ENCODE measurements at regions not wholly inside any gene's neighbourhood (a gene's known extent, or its start where the extent isn't known, plus 50 kb on each side); places are given as distances from the start of the nearest gene placed in this dataset.
A peak's percentile ranks its signal among the peaks of the same experiment; 100 is the strongest.

GRCh38 chr9:109886041-109886440 is 106.0 kb downstream of the PALM2AKAP2 start:
- no peak for DNase-seq

- DNase-seq = no peak
These were observed 106.6 kb downstream of the PALM2AKAP2 start for GRCh38 chr9:109886617-109887016.

- DNase-seq = no peak
These were observed 107.1 kb downstream of the PALM2AKAP2 start for GRCh38 chr9:109887079-109887478.

DNA sequence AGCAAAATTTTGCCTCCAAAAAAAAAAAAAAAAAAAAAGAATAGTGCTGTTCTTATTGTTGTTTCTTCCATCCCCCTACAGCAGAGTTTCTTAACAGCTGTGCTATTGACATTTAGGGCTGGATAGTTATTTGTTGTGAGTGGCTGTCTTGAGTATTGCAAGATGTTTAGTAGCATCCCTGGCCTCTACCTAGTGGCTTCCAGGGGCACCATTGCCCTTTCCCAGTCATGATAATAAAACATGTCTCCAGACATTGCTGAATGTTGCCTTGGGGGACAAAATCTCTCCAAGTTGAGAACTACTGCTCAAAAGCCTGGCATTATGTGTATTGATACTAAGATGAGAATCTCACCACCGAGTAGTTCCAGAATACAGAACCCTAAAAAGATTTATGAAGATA is 108.7 kb downstream of the PALM2AKAP2 start:
- DNase-seq = no peak

DNA sequence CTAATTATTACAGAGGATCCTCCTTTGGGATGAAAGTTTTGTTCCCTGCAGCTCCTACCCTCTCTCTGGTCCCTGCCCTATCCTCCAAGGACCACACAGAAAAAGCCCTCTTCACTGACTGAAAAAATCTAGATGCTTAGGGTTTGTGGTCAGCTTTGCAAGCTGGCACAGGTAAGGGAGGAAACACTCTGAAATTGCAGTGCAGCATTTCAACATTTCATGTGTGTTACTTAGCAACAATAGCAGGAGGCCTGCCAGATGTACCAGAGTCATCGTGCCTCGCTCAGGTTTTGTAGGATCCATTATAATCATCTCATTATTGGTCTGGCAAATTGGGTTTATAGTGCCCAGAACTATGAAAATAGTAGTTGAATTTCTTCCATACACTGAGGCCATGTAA is 109.5 kb downstream of the PALM2AKAP2 start:
- no peak for DNase-seq

DNA sequence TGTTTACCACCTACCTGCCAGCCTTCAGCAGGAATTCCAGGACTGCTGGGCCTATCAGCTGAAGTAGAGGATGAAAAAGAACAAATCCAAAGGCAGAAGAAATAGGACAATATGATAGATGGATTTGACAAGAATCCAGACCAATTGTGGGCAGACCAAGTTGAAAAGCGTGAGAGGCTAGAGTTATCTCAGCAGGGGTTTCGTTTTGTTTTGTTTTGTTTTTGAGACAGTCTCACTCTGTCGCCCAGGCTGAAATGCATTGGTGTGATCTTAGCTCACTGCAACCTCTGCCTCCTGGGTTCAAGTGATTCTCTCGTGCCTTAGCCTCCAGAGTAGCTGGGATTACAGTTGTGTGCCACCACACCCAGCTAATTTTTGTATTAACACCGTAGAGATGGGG is 113.2 kb downstream of the PALM2AKAP2 start:
- DNase-seq = no peak

DNA sequence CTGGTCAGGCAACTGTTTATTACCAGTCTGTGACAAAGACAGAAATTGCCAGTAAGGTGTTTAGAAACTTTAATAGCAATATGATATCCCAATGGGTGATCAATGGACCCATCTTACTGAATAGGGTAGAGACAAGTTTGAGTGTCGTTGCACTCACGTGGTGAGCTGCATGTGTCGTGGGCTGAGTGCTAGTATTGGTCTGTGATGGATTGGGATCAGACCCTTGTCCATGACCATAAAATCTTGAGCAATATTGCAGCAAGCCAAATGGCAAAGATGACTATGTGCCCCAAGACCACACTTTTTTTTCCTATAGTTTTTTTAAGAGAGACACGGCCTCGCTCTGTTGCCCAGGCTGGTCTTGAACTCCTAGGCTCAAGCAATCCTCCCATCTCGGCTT is 114.5 kb downstream of the PALM2AKAP2 start:
- DNase-seq = no peak

GRCh38 chr9:109894921-109895758 is 115.1 kb downstream of the PALM2AKAP2 start:
- DNase-seq = no peak

GRCh38 chr9:109901201-109901600 is 121.2 kb downstream of the PALM2AKAP2 start:
- DNase-seq = no peak

DNA sequence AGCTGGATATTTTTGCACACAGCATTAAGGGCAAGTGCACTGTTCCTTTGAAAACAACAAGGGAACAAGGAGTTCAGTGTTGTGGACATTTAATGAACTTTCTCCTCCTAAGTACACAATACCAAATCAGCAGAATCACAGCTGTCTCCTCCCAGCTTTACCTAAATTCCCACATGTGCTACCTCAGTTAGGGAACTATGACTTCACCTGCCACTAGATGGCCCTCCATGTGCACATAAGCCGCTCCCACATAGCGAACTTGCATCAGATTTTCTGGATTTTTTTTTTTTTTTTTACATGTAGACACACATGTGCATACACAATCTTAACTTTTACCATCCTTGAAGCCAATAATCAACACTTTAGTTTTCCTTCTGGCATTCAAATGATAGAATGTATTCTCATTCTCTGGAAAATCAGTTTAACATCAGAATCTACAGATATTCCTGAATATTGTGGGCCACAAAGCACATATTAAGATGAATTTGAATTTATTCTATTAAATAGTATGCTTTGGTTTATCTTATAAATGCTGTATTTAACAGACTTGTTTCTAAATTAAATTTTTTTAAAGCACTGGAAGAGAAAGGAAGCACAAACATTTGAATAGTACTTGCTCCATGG is 123.6 kb downstream of the PALM2AKAP2 start:
- DNase-seq = peak; percentile 51

DNA sequence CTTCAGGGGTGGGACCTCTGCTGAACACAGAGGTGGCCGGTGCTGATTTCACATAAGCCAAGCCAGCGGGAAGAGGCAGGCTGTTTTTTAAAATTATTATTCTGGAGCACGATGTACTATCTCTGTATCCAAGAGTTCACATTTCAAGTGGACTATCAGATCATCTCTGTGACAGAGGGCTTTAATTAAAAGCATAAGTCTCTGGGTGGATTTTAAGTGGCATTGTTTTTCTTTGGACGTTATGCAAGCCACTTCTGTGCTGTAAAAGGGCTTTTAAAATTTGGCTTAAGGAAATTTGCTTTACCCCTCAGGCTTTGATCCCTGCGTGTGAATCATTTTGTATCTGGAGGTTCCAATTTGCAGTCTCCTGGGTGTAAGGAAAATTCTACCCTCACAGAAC is 124.7 kb downstream of the PALM2AKAP2 start:
- DNase-seq = no peak

- DNase-seq = no peak
These were observed 125.5 kb downstream of the PALM2AKAP2 start for GRCh38 chr9:109905472-109905871.

DNA sequence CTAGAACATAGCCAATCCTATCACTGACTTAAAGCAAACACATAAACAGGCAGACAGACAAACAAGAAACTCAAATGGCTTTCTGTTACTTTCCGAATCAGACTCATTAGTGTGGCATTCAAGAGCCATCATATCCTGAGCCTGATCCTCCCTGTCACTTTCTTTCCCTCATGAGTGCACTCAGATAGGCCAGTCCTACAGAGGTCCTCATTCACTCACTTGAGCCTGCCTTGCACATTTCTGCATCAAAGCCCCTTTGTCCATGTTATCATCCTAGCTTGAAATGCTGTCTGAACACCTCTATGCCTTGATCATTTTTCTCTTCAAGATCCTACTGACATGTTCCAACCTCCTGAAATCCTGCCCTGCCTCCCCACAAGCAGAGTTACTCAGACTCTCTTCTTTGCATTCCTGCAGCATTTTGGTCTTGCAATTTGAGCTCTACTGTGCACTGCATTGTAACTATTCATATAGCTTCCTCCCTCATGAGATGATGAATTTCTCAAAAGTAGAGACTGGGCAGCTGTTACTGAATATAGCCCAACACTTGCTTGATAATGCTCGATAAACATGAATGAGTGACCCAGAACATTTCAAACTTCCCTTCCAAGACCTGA is 126.9 kb downstream of the PALM2AKAP2 start:
- DNase-seq = no peak

GRCh38 chr9:109907400-109907799 is 127.4 kb downstream of the PALM2AKAP2 start:
- DNase-seq = no peak

- no peak for DNase-seq
These were observed 127.9 kb downstream of the PALM2AKAP2 start for GRCh38 chr9:109907810-109908458.

GRCh38 chr9:109908459-109909390 is 128.7 kb downstream of the PALM2AKAP2 start:
- DNase-seq = no peak

- no peak for DNase-seq
These were observed 130.9 kb downstream of the PALM2AKAP2 start for GRCh38 chr9:109910671-109911518.

- DNase-seq = no peak
These were observed 132.1 kb downstream of the PALM2AKAP2 start for GRCh38 chr9:109912082-109912582.

GRCh38 chr9:109912726-109913460 is 132.9 kb downstream of the PALM2AKAP2 start:
- no peak for DNase-seq

DNA sequence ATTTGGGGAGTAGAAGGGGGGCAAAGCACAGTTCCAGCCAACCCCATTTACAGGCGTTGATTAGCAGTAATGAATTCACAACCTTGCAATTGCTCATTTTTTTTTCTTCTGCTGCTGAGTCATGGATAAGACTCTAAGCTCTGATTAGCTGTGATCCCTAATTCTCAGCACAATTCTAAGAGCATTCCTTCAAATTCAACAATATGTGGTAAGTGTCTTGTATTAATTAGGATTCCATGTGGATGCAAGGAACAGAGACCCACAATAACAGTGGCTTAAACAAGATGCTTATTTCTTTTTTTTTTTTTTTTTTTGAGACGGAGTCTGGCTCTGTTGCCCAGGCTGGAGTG is 133.4 kb downstream of the PALM2AKAP2 start:
- DNase-seq = no peak
